SIG-M5 treated with dmso at 0.1 percent for 504 hours (cell line): ENCODE measurements at regions not wholly inside any gene's neighbourhood (a gene's known extent, or its start where the extent isn't known, plus 50 kb on each side); places are given as distances from the start of the nearest gene placed in this dataset.

ENCODE experiments used
- DNase-seq: peaks from one replicate; lab custom pipeline; 2025; ENCODE audit not compliant: unreplicated experiment; lab: John Stamatoyannopoulos, UW

- DNase-seq = no peak
These were observed 136.2 kb upstream of the RASSF8 start for GRCh38 chr12:25822281-25822680.

- DNase-seq = no peak
These were observed 133.7 kb upstream of the RASSF8 start for GRCh38 chr12:25824734-25825133.

GRCh38 chr12:25825446-25825845, 133.0 kb upstream of the RASSF8 start:
- DNase-seq = no peak

GRCh38 chr12:25827141-25827540, 131.3 kb upstream of the RASSF8 start:
- no peak for DNase-seq

GRCh38 chr12:25827747-25828146, 130.7 kb upstream of the RASSF8 start:
- DNase-seq = no peak

GRCh38 chr12:25828188-25828587, 130.3 kb upstream of the RASSF8 start:
- DNase-seq = no peak

GRCh38 chr12:25829192-25829591, 129.3 kb upstream of the RASSF8 start:
- DNase-seq = no peak

- no peak for DNase-seq
These were observed 128.0 kb upstream of the RASSF8 start for GRCh38 chr12:25830456-25830855.

- no peak for DNase-seq
These were observed 124.8 kb upstream of the RASSF8 start for GRCh38 chr12:25833657-25834056.

GRCh38 chr12:25835385-25835784, 123.1 kb upstream of the RASSF8 start:
- DNase-seq = no peak

- DNase-seq = no peak
These were observed 120.5 kb upstream of the RASSF8 start for GRCh38 chr12:25838007-25838406.

GRCh38 chr12:25839470-25839869, 119.0 kb upstream of the RASSF8 start:
- DNase-seq = no peak

GRCh38 chr12:25840678-25841465, 117.6 kb upstream of the RASSF8 start:
- DNase-seq = no peak

GRCh38 chr12:25842254-25842653, 116.2 kb upstream of the RASSF8 start:
- DNase-seq = no peak

- DNase-seq = no peak
These were observed 114.5 kb upstream of the RASSF8 start for GRCh38 chr12:25843976-25844375.

- DNase-seq = no peak
These were observed 113.1 kb upstream of the RASSF8 start for GRCh38 chr12:25845415-25845814.

GRCh38 chr12:25852792-25853191, 105.7 kb upstream of the RASSF8 start:
- no peak for DNase-seq

GRCh38 chr12:25853316-25854095, 105.0 kb upstream of the RASSF8 start:
- DNase-seq = no peak

- DNase-seq = no peak
These were observed 103.5 kb upstream of the RASSF8 start for GRCh38 chr12:25854991-25855390.

GRCh38 chr12:25855716-25856115, 102.8 kb upstream of the RASSF8 start:
- DNase-seq = no peak

GRCh38 chr12:25859976-25860375, 98.5 kb upstream of the RASSF8 start:
- DNase-seq = no peak

GRCh38 chr12:25861226-25861625, 97.3 kb upstream of the RASSF8 start:
- no peak for DNase-seq
